ENCODE measurements at regions not wholly inside any gene's neighbourhood (a gene's known extent, or its start where the extent isn't known, plus 50 kb on each side); places are given as distances from the start of the nearest gene placed in this dataset.

DNA sequence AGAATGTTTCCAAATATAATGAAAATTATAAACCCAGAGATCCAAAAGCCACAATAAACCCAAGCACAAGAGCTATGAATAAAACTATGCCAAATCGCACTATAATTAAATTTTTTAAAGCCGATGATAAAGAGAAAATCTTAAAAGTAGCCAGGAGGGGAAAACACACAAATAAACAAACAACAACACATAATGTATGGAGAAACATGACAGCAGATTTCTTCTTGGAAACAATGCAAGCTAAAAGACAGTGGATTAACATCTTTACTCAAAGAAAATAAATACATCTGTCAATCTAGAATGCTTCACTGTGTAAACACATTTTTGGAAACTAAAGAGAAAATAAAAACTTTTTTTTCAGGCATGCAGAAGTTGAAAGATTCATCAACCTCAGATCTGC, 53.0 kb upstream of the SMOX start:
- H3K36me3 ChIP-seq: no peaks in the 10 kb centered on the region
- no peak overlapping the region for H3K4me3 ChIP-seq
- H3K9me3 ChIP-seq: peaks cover 7% of the 10 kb centered on the region; the same call in 1 of the 2 replicates
- no peak for DNase-seq
- H3K27me3 ChIP-seq: no peaks in the 10 kb centered on the region

DNA sequence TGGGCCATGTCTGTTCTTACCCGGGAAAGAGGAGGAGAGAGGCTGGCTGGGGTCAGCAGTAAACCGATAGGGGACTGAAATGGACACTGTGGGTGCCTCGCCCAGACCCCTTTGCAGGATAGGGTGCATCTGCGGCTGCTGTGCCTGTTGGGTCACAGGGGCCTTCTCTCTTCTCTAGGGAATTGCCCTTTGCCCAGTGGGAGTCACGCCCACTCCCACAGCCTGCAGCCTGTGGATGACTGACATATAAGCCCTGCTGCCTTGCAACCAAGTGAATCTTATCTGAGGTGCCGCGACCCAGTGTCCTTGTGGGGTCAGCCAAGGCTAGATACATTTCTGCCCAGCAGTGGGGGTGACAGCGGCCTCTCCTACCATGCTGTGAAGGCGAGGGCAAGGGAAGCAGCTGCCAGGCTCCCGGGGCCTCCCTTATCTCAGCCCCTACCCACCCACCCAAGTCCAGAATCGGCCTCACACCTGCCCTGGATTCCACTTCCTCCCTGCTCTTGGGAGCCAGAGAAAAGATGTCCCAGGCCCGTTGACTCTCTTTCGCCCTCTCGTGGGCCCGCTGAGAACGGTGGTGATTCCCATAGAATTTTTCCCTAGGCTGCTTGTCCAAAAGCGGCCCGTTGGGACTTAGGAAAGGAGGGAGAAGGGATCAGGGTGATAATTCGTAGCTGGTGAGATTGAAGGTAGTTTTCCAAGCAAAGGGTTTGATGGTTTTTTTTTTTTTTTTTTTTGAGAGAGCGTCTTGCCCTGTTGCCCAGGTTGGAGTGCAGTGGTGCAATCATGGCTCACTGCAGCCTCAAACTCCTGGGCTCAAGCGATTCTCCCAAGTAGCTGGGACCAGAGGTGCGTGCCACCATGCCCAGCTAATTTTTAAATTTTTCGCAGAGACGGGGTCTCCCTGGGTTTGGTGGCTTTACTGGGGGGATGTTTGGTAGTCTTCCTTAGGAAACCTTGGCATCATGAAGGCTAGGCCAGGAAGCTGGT, 56.8 kb upstream of the SMOX start:
- H3K9me3 ChIP-seq: peaks cover 7% of the 10 kb centered on the region; the same call in 1 of the 2 replicates
- H3K4me3 ChIP-seq: no peak overlapping the region
- no peaks in the 10 kb centered on the region for H3K27me3 ChIP-seq
- DNase-seq: peak; percentile 15
- no peaks in the 10 kb centered on the region for H3K36me3 ChIP-seq

DNA sequence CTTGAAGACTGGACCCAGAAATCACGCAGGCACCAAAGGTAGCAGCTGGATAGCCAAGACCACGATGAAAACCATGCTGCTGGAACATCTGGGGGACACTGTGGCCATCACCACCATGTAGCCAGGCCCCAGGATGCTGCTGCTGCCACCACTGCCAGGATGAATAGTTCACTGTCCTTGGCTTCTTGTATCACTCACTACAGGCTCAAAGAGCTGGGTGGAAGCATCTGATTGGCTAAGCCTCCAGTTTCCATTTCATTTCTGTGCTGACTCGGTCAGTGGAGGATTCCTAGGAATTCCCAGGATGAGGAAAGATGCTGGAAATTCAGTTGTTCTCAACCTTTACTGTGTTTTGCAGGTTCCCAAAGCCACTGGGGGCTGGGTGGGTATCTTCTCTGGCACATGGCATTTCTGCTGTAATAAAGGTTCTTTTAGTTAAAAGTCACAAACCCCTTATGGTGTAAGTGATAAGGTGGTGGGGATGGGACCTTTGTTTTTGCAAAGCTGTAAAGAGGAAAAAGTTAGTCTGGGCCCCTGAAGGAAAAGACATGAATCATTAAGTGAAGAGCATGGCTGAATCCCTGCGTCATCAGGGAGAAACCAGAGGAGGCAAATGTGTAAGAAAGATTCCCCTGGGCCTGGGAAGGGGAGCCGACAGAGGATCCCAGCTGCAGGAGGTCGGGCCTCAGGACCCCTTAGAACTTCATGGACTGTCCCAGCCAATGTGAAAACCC, 57.7 kb upstream of the SMOX start:
- DNase-seq: no peak
- no peaks in the 10 kb centered on the region for H3K36me3 ChIP-seq
- H3K9me3 ChIP-seq: peaks cover 7% of the 10 kb centered on the region; the same call in 1 of the 2 replicates
- H3K27me3 ChIP-seq: no peaks in the 10 kb centered on the region
- H3K4me3 ChIP-seq: no peak overlapping the region

DNA sequence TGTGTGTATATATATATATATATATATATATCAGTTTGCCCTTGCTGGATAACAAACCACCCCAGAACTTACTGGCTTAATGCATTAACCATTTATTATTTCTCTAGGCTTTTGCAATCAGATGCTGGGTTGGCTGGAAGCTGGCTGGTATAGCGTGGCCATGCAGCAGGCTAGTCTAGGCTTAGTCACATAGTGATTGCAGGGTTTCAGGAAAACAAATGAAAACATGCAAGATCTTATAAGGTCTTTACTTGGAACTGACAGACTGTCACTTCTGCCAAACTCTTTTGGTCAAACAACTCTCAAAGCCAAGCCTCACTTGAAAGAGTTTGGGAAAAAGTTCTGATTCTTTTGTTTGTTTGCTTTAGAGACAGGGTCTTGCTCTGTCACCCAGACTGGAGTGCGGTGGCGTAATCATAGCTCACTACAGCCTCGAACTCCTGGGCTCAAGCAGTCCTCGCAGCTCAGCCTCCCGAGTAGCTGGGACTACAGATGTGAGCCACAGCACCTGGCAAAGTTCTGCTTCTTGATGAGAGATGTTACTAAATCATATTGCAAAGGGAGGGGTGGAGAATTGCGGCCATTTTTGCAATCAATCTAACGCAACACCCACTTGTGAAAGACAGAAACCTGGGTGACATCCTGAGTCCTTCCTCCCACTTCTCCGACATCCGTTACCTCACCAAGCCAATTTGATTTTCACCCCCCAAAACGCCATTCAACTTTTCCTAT, 58.7 kb upstream of the SMOX start:
- Histone ChIP-seq H3K27me3 (no peaks in the 10 kb centered on the region), H3K36me3 (no peaks in the 10 kb centered on the region), H3K9me3 (no peaks in the 10 kb centered on the region), H3K4me3 (no peak overlapping the region)
- peak; percentile 32 for DNase-seq

GRCh38 chr20:4088766-4089165, 59.9 kb upstream of the SMOX start:
- no peak for DNase-seq
- H3K4me3 ChIP-seq: no peak overlapping the region
- no peaks in the 10 kb centered on the region for H3K9me3 ChIP-seq
- H3K27me3 ChIP-seq: no peaks in the 10 kb centered on the region
- no peaks in the 10 kb centered on the region for H3K36me3 ChIP-seq

DNA sequence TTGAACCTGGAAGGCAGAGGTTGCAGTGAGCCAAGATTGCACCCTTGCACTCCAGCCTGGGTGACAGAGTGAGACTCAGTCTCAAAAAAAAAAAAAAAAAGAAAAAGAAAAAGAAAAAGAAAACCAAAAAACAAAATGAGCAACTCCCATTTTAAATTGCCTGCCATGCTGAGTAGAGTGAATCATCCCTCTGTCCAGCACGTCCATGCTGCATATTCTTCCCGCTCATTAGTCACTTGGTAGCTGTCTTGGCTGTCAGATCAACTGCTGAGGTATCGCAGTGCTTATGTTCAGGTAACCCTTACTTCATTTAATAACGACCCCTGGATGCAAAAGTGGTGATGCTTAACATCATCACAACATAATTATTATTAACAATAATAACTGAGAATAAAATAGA, 60.7 kb upstream of the SMOX start:
- Histone ChIP-seq H3K36me3 (no peaks in the 10 kb centered on the region), H3K9me3 (no peaks in the 10 kb centered on the region), H3K27me3 (no peaks in the 10 kb centered on the region), H3K4me3 (no peak overlapping the region)
- DNase-seq: peak; percentile 24

DNA sequence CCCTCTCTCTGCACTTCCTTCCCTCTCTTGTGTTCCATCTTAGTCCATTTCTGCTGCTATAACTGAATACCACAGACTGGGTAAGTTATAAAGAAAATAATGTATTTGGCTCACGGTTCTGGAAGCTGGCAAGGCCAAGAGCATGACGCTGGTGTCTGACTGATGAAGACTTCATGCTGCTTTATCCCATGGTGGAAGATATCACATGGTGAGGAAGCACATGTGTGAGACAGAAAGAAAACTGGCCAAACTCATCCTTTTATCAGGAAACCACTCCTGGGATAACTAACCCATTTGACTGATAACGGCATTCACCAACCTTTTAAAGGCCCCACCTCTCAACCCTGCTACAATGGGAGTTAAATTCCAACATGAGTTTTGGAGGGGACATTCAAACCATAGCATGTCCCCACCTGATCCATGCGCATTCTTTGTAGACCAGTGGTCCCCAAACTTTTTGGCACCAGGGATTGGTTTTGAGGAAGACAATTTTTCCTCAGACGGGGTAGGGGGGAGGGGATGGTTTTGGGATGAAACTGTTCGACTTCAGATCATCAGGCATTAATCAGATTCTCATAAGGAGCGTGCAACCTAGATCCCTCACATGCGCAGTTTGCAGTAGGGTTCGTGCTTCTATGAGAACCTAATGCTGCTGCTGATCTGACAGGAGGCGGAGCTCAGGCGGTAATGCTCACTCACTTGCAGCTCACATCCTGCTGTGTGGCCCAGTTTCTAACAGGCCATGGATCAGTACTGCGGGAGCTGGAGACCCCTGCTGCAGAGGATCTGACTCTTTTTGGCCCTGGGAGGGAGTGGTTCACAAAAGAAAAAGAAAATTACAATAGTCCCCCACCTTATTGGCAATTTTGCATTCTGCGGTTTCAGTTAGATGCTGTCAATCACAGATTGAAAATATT, 61.6 kb upstream of the SMOX start:
- no peak for DNase-seq
- Histone ChIP-seq H3K27me3 (no peaks in the 10 kb centered on the region), H3K36me3 (no peaks in the 10 kb centered on the region), H3K9me3 (no peaks in the 10 kb centered on the region), H3K4me3 (no peak overlapping the region)

GRCh38 chr20:4084721-4085120, 63.9 kb upstream of the SMOX start:
- DNase-seq: no peak
- Histone ChIP-seq H3K27me3 (no peaks in the 10 kb centered on the region), H3K36me3 (no peaks in the 10 kb centered on the region), H3K9me3 (peaks cover 2% of the 10 kb centered on the region; the same call in 1 of the 2 replicates), H3K4me3 (no peak overlapping the region)

- Histone ChIP-seq H3K9me3 (peaks cover 2% of the 10 kb centered on the region; the same call in 1 of the 2 replicates), H3K4me3 (no peak overlapping the region), H3K27me3 (no peaks in the 10 kb centered on the region), H3K36me3 (no peaks in the 10 kb centered on the region)
- DNase-seq: no peak
These were observed 64.5 kb upstream of the SMOX start for GRCh38 chr20:4084096-4084495.

- Histone ChIP-seq H3K9me3 (peaks cover 2% of the 10 kb centered on the region; the same call in 1 of the 2 replicates), H3K4me3 (no peak overlapping the region), H3K36me3 (no peaks in the 10 kb centered on the region), H3K27me3 (no peaks in the 10 kb centered on the region)
- no peak for DNase-seq
These were observed 65.3 kb upstream of the SMOX start for GRCh38 chr20:4083098-4083865.

- peak; percentile 30 for DNase-seq
- Histone ChIP-seq H3K9me3 (peaks cover 2% of the 10 kb centered on the region; the same call in 1 of the 2 replicates), H3K27me3 (no peaks in the 10 kb centered on the region), H3K4me3 (no peak overlapping the region), H3K36me3 (no peaks in the 10 kb centered on the region)
These were observed 66.1 kb upstream of the SMOX start for GRCh38 chr20:4082406-4083097.

GRCh38 chr20:4081421-4081820, 66.1 kb upstream of the RNF24 start:
- no peak for DNase-seq
- H3K9me3 ChIP-seq: peaks cover 2% of the 10 kb centered on the region; the same call in 1 of the 2 replicates
- H3K36me3 ChIP-seq: no peaks in the 10 kb centered on the region
- H3K4me3 ChIP-seq: no peak overlapping the region
- H3K27me3 ChIP-seq: no peaks in the 10 kb centered on the region

GRCh38 chr20:4076671-4077070, 61.3 kb upstream of the RNF24 start:
- peak; percentile 52 for DNase-seq
- no peaks in the 10 kb centered on the region for H3K27me3 ChIP-seq
- H3K36me3 ChIP-seq: no peaks in the 10 kb centered on the region
- peaks cover 2% of the 10 kb centered on the region; the same call in 1 of the 2 replicates for H3K9me3 ChIP-seq
- H3K4me3 ChIP-seq: no peak overlapping the region

GRCh38 chr20:4076033-4076432, 60.7 kb upstream of the RNF24 start:
- Histone ChIP-seq H3K36me3 (no peaks in the 10 kb centered on the region), H3K9me3 (no peaks in the 10 kb centered on the region), H3K4me3 (no peak overlapping the region), H3K27me3 (no peaks in the 10 kb centered on the region)
- DNase-seq: no peak
